ENCODE measurements at regions not wholly inside any gene's neighbourhood (a gene's known extent, or its start where the extent isn't known, plus 50 kb on each side); places are given as distances from the start of the nearest gene placed in this dataset.
"Not testable (repeated sequence)": the region's sequence is repeated elsewhere in the genome, so short reads cannot be mapped to it uniquely, and the experiment has no call there.

DNA sequence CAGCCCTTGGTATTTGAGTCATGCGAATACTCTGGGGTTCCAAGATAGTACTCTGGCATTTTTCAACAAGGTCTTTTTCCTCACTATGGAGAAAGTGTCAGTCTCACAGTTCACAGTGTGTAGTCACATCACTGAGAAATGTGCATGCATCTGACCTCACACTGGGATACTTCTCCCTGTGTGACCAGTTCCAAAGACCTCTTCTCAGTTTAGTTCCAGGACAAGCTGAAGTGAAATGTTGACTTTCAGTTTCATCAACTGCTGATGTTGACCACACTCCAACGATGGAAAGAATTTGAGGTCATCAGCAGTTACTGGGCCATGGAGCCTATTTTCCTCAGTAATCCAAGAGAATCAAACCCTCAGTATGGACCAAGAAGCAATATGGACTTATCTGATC, 55.1 kb upstream of the SOX11 start:
- DNase-seq (ENCODE audit: low spot score); H3K27ac ChIP-seq (ENCODE audit: extremely low read length, insufficient read depth, low read length); H3K9ac ChIP-seq (ENCODE audit: insufficient read depth, low read depth, low read length); H3K79me2 ChIP-seq (ENCODE audit: insufficient read depth, low read length); FAIRE-seq; ATAC-seq; in situ Hi-C loops (cut with HindIII; ENCODE audit: extremely low pct_ligation_motif_present, low pct_unique_long_range_greater_than_20kb); H3K27me3 ChIP-seq (ENCODE audit: control insufficient read depth in 1 of 2, insufficient read depth in 2 of 2, low read length in 2 of 2); H3K4me3 ChIP-seq (replicated peaks in 1 of 3; ENCODE audit: insufficient read depth in 1 of 3, low read depth in 2 of 3, low read length in 3 of 3); CTCF ChIA-PET (ENCODE audit: low intra/inter-chr PET ratio, low total read pairs); H2AFZ ChIP-seq (ENCODE audit: low read length); H4K20me1 ChIP-seq (ENCODE audit: insufficient read depth, low read length); intact Hi-C loops (cut with micrococcal nuclease; ENCODE audit: unreplicated experiment); H3K9me3 ChIP-seq (ENCODE audit: low read length); BruUV-seq (replicated peaks); H3K4me1 ChIP-seq (ENCODE audit: insufficient read depth, low read length); POLR2A ChIA-PET; H3K36me3 ChIP-seq (replicated peaks in 1 of 2; ENCODE audit: control insufficient read depth in 1 of 2, insufficient read depth in 2 of 2, low read length in 2 of 2); H3K4me2 ChIP-seq (ENCODE audit: low read depth, low read length): not testable (repeated sequence)
- 13% methylated on average over 2 of the region's 2 CpGs for WGBS (ENCODE audit: low lambda C conversion rate)

Small RNA genes lying in the stretch of these regions (small RNA-seq; reads per million reads assigned to genes)
- gene RF00322 (ENCODE audit: insufficient read depth in 2 of 3, insufficient read length in 3 of 3, low read depth in 2 of 3, low replicate concordance in 1 of 3) (0 reads per million in 3 experiments), gene RNU6-649P (ENCODE audit: insufficient read depth in 2 of 3, insufficient read length in 3 of 3, low read depth in 2 of 3, low replicate concordance in 1 of 3) (0 reads per million in 3 experiments)
